ENCODE measurements at regions not wholly inside any gene's neighbourhood (a gene's known extent, or its start where the extent isn't known, plus 50 kb on each side); places are given as distances from the start of the nearest gene placed in this dataset.
"Not testable (repeated sequence)": the region's sequence is repeated elsewhere in the genome, so short reads cannot be mapped to it uniquely, and the experiment has no call there.

DNA sequence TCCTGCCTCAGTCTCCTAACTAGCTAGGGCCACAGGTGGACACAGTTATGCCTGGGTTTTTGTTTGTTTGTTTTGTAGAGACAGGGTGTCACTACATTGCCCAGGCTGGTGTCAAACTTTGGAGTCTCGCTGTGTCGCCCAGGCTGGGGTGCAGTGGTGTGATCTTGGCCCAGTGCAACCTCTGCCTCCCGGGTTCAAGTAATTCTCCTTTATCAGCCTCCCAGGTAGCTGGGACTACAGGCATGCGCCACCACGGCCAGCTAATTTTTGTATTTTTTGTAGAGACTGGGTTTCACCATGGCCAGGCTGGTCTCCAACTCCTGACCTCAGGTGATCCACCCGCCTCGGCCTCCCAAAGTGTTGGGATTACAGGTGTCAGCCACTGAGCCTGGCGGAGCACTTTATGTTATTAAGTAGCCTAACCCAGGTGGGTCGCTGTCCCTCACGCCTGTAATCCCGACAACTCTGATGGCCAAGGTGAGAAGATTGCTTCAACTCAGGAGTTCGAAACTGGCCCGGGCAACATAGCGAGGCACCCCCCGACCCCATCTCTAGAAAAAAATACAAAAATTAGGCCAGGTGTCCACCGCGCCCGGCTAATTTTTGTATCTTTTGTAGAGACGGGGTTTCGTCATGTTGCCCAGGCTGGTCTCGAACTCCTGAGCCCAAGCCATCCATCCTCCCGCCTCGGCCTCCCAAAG, 91.2 kb upstream of the OR4F16 start:
- TF ChIP-seq CTCF (conservative IDR thresholded peaks at IDR 0.05; ENCODE audit: low read depth, low read length); RAD21 (IDR thresholded peaks at IDR 0.05; ENCODE audit: low read length); POLR2A (IDR thresholded peaks at IDR 0.05; ENCODE audit: low read depth, low read length); SMC3 (IDR thresholded peaks at IDR 0.05; ENCODE audit: low read depth, low read length); ELK1 (IDR thresholded peaks at IDR 0.05; ENCODE audit: borderline replicate concordance, low read depth, low read length); MXI1 (IDR thresholded peaks at IDR 0.05; ENCODE audit: borderline replicate concordance, low read depth, low read length): not testable (repeated sequence)
